ENCODE measurements at regions not wholly inside any gene's neighbourhood (a gene's known extent, or its start where the extent isn't known, plus 50 kb on each side); places are given as distances from the start of the nearest gene placed in this dataset.

GRCh38 chr4:33025236-33025635 is 2305.1 kb downstream of the PCDH7 start:
- Histone ChIP-seq H3K4me1 (ENCODE audit: control insufficient read depth, insufficient read depth, low read length) (no peaks in the 10 kb centered on the region), H3K9me3 (ENCODE audit: control insufficient read depth, insufficient read depth, low read length) (no peaks in the 10 kb centered on the region), H3K27me3 (ENCODE audit: control insufficient read depth, insufficient read depth, low read length) (no peaks in the 10 kb centered on the region), H3K27ac (ENCODE audit: low read depth, low read length) (no peak overlapping the region), H3K4me3 (ENCODE audit: low read depth, low read length) (no peak overlapping the region), H3K36me3 (ENCODE audit: control insufficient read depth, insufficient read depth, low read length) (no peaks in the 10 kb centered on the region)
- DNase-seq (ENCODE audit: low read depth in 4 of 6, low spot score in 6 of 6) = no peak
- no CpG with 5 or more reads among the region's 2 CpGs for whole genome bisulfite sequencing (ENCODE audit: insufficient coverage)

GRCh38 chr4:33029976-33030375 is 2309.8 kb downstream of the PCDH7 start:
- no peaks in the 10 kb centered on the region for H3K36me3 ChIP-seq (ENCODE audit: control insufficient read depth, insufficient read depth, low read length)
- no peaks in the 10 kb centered on the region for H3K9me3 ChIP-seq (ENCODE audit: control insufficient read depth, insufficient read depth, low read length)
- H3K4me3 ChIP-seq (ENCODE audit: low read depth, low read length) = no peak overlapping the region
- H3K27ac ChIP-seq (ENCODE audit: low read depth, low read length) = no peak overlapping the region
- H3K4me1 ChIP-seq (ENCODE audit: control insufficient read depth, insufficient read depth, low read length) = no peaks in the 10 kb centered on the region
- H3K27me3 ChIP-seq (ENCODE audit: control insufficient read depth, insufficient read depth, low read length) = no peaks in the 10 kb centered on the region
- peak in 1 of 6 donors; percentile 51 for DNase-seq (ENCODE audit: low read depth in 4 of 6, low spot score in 6 of 6)

- Histone ChIP-seq H3K4me3 (ENCODE audit: low read depth, low read length) (no peak overlapping the region), H3K27me3 (ENCODE audit: control insufficient read depth, insufficient read depth, low read length) (no peaks in the 10 kb centered on the region), H3K4me1 (ENCODE audit: control insufficient read depth, insufficient read depth, low read length) (no peaks in the 10 kb centered on the region), H3K9me3 (ENCODE audit: control insufficient read depth, insufficient read depth, low read length) (no peaks in the 10 kb centered on the region), H3K36me3 (ENCODE audit: control insufficient read depth, insufficient read depth, low read length) (no peaks in the 10 kb centered on the region), H3K27ac (ENCODE audit: low read depth, low read length) (no peak overlapping the region)
- no peak for DNase-seq (ENCODE audit: low read depth in 4 of 6, low spot score in 6 of 6)
Measured at GRCh38 chr4:33031328-33031727, 2311.2 kb downstream of the PCDH7 start.

- WGBS (ENCODE audit: insufficient coverage) = 40% methylated on average over 3 of the region's 5 CpGs
Measured at GRCh38 chr4:33037464-33037863, 2317.3 kb downstream of the PCDH7 start.

GRCh38 chr4:33045334-33045733 is 2325.2 kb downstream of the PCDH7 start:
- WGBS (ENCODE audit: insufficient coverage) = no CpG with 5 or more reads among the region's 1 CpG
- no peak overlapping the region for H3K27ac ChIP-seq (ENCODE audit: low read depth, low read length)
- H3K36me3 ChIP-seq (ENCODE audit: control insufficient read depth, insufficient read depth, low read length) = no peaks in the 10 kb centered on the region
- no peaks in the 10 kb centered on the region for H3K27me3 ChIP-seq (ENCODE audit: control insufficient read depth, insufficient read depth, low read length)
- H3K4me3 ChIP-seq (ENCODE audit: low read depth, low read length) = no peak overlapping the region
- peak in 1 of 6 donors; percentile 33 for DNase-seq (ENCODE audit: low read depth in 4 of 6, low spot score in 6 of 6)
- no peaks in the 10 kb centered on the region for H3K9me3 ChIP-seq (ENCODE audit: control insufficient read depth, insufficient read depth, low read length)
- no peaks in the 10 kb centered on the region for H3K4me1 ChIP-seq (ENCODE audit: control insufficient read depth, insufficient read depth, low read length)

More at GRCh38 chr4:33037464-33037863, 2317.3 kb downstream of the PCDH7 start:
- Histone ChIP-seq H3K27me3 (ENCODE audit: control insufficient read depth, insufficient read depth, low read length) (no peaks in the 10 kb centered on the region), H3K9me3 (ENCODE audit: control insufficient read depth, insufficient read depth, low read length) (no peaks in the 10 kb centered on the region), H3K4me1 (ENCODE audit: control insufficient read depth, insufficient read depth, low read length) (no peaks in the 10 kb centered on the region), H3K27ac (ENCODE audit: low read depth, low read length) (no peak overlapping the region), H3K36me3 (ENCODE audit: control insufficient read depth, insufficient read depth, low read length) (no peaks in the 10 kb centered on the region), H3K4me3 (ENCODE audit: low read depth, low read length) (no peak overlapping the region)
- no peak for DNase-seq (ENCODE audit: low read depth in 4 of 6, low spot score in 6 of 6)

GRCh38 chr4:33052241-33052640 is 2332.1 kb downstream of the PCDH7 start:
- 100% methylated on average over 3 of the region's 5 CpGs for whole genome bisulfite sequencing (ENCODE audit: insufficient coverage)
- DNase-seq (ENCODE audit: low read depth in 4 of 6, low spot score in 6 of 6) = no peak
- H3K27ac ChIP-seq (ENCODE audit: low read depth, low read length) = no peak overlapping the region
- H3K4me1 ChIP-seq (ENCODE audit: control insufficient read depth, insufficient read depth, low read length) = no peaks in the 10 kb centered on the region
- H3K9me3 ChIP-seq (ENCODE audit: control insufficient read depth, insufficient read depth, low read length) = no peaks in the 10 kb centered on the region
- no peaks in the 10 kb centered on the region for H3K36me3 ChIP-seq (ENCODE audit: control insufficient read depth, insufficient read depth, low read length)
- no peak overlapping the region for H3K4me3 ChIP-seq (ENCODE audit: low read depth, low read length)
- no peaks in the 10 kb centered on the region for H3K27me3 ChIP-seq (ENCODE audit: control insufficient read depth, insufficient read depth, low read length)

- Histone ChIP-seq H3K4me3 (ENCODE audit: low read depth, low read length) (no peak overlapping the region), H3K4me1 (ENCODE audit: control insufficient read depth, insufficient read depth, low read length) (no peaks in the 10 kb centered on the region), H3K27me3 (ENCODE audit: control insufficient read depth, insufficient read depth, low read length) (no peaks in the 10 kb centered on the region), H3K27ac (ENCODE audit: low read depth, low read length) (no peak overlapping the region), H3K36me3 (ENCODE audit: control insufficient read depth, insufficient read depth, low read length) (no peaks in the 10 kb centered on the region), H3K9me3 (ENCODE audit: control insufficient read depth, insufficient read depth, low read length) (no peaks in the 10 kb centered on the region)
- DNase-seq (ENCODE audit: low read depth in 4 of 6, low spot score in 6 of 6) = no peak
Measured at GRCh38 chr4:33054161-33054560, 2334.0 kb downstream of the PCDH7 start.

GRCh38 chr4:33054656-33055196 is 2334.6 kb downstream of the PCDH7 start:
- DNase-seq (ENCODE audit: low read depth in 4 of 6, low spot score in 6 of 6) = no peak
- no CpG with 5 or more reads among the region's 3 CpGs for WGBS (ENCODE audit: insufficient coverage)
- Histone ChIP-seq H3K27ac (ENCODE audit: low read depth, low read length) (no peak overlapping the region), H3K36me3 (ENCODE audit: control insufficient read depth, insufficient read depth, low read length) (no peaks in the 10 kb centered on the region), H3K4me3 (ENCODE audit: low read depth, low read length) (no peak overlapping the region), H3K4me1 (ENCODE audit: control insufficient read depth, insufficient read depth, low read length) (no peaks in the 10 kb centered on the region), H3K9me3 (ENCODE audit: control insufficient read depth, insufficient read depth, low read length) (no peaks in the 10 kb centered on the region), H3K27me3 (ENCODE audit: control insufficient read depth, insufficient read depth, low read length) (no peaks in the 10 kb centered on the region)

- Histone ChIP-seq H3K4me1 (ENCODE audit: control insufficient read depth, insufficient read depth, low read length) (no peaks in the 10 kb centered on the region), H3K4me3 (ENCODE audit: low read depth, low read length) (no peak overlapping the region), H3K27me3 (ENCODE audit: control insufficient read depth, insufficient read depth, low read length) (no peaks in the 10 kb centered on the region), H3K9me3 (ENCODE audit: control insufficient read depth, insufficient read depth, low read length) (no peaks in the 10 kb centered on the region), H3K27ac (ENCODE audit: low read depth, low read length) (no peak overlapping the region), H3K36me3 (ENCODE audit: control insufficient read depth, insufficient read depth, low read length) (no peaks in the 10 kb centered on the region)
- peak in 1 of 6 donors; percentile 70 for DNase-seq (ENCODE audit: low read depth in 4 of 6, low spot score in 6 of 6)
- no CpG with 5 or more reads among the region's 1 CpG for WGBS (ENCODE audit: insufficient coverage)
Measured at GRCh38 chr4:33057736-33058135, 2337.6 kb downstream of the PCDH7 start.

GRCh38 chr4:33058998-33059397 is 2338.8 kb downstream of the PCDH7 start:
- H3K4me1 ChIP-seq (ENCODE audit: control insufficient read depth, insufficient read depth, low read length) = no peaks in the 10 kb centered on the region
- H3K27ac ChIP-seq (ENCODE audit: low read depth, low read length) = no peak overlapping the region
- H3K9me3 ChIP-seq (ENCODE audit: control insufficient read depth, insufficient read depth, low read length) = no peaks in the 10 kb centered on the region
- peak in 1 of 6 donors; percentile 49 for DNase-seq (ENCODE audit: low read depth in 4 of 6, low spot score in 6 of 6)
- no peak overlapping the region for H3K4me3 ChIP-seq (ENCODE audit: low read depth, low read length)
- no peaks in the 10 kb centered on the region for H3K36me3 ChIP-seq (ENCODE audit: control insufficient read depth, insufficient read depth, low read length)
- no peaks in the 10 kb centered on the region for H3K27me3 ChIP-seq (ENCODE audit: control insufficient read depth, insufficient read depth, low read length)
